ENCODE measurements at regions not wholly inside any gene's neighbourhood (a gene's known extent, or its start where the extent isn't known, plus 50 kb on each side); places are given as distances from the start of the nearest gene placed in this dataset.
"Not testable (repeated sequence)": the region's sequence is repeated elsewhere in the genome, so short reads cannot be mapped to it uniquely, and the experiment has no call there.

- no peak for FAIRE-seq
Measured at GRCh38 chr10:32140403-32140802, 84.2 kb upstream of the KIF5B start.

GRCh38 chr10:32139223-32140073 lies 83.2 kb upstream of the KIF5B start:
- no peak for FAIRE-seq

GRCh38 chr10:32136927-32137326 lies 80.7 kb upstream of the KIF5B start:
- not testable (repeated sequence) for FAIRE-seq

GRCh38 chr10:32135796-32136195 lies 79.6 kb upstream of the KIF5B start:
- FAIRE-seq = not testable (repeated sequence)

GRCh38 chr10:32132357-32132946 lies 76.2 kb upstream of the KIF5B start:
- FAIRE-seq = no peak

GRCh38 chr10:32131388-32131787 lies 75.2 kb upstream of the KIF5B start:
- FAIRE-seq = no peak

- FAIRE-seq = no peak
Measured at GRCh38 chr10:32130788-32131187, 74.6 kb upstream of the KIF5B start.

GRCh38 chr10:32125023-32125422 lies 68.8 kb upstream of the KIF5B start:
- no peak for FAIRE-seq

- no peak for FAIRE-seq
Measured at GRCh38 chr10:32123021-32123420, 66.8 kb upstream of the KIF5B start.

GRCh38 chr10:32121648-32122047 lies 65.4 kb upstream of the KIF5B start:
- no peak for FAIRE-seq

GRCh38 chr10:32120147-32120546 lies 63.9 kb upstream of the KIF5B start:
- no peak for FAIRE-seq

GRCh38 chr10:32114508-32114907 lies 58.3 kb upstream of the KIF5B start:
- FAIRE-seq = no peak

- FAIRE-seq = no peak
Measured at GRCh38 chr10:32112055-32112454, 55.8 kb upstream of the KIF5B start.

GRCh38 chr10:32111585-32111984 lies 55.4 kb upstream of the KIF5B start:
- FAIRE-seq = no peak

- FAIRE-seq = no peak
Measured at GRCh38 chr10:32110790-32111189, 54.6 kb upstream of the KIF5B start.

GRCh38 chr10:32109603-32110002 lies 53.4 kb upstream of the KIF5B start:
- no peak for FAIRE-seq
